ENCODE measurements at regions not wholly inside any gene's neighbourhood (a gene's known extent, or its start where the extent isn't known, plus 50 kb on each side); places are given as distances from the start of the nearest gene placed in this dataset.

GRCh38 chr7:65746398-65746669 lies 126.5 kb upstream of the VKORC1L1 start:
- H2BK12ac ChIP-seq (ENCODE audit: low read length in 2 of 2): no peak overlapping the region
- H3K4me1 ChIP-seq (ENCODE audit: control insufficient read depth, insufficient read depth, low read depth, low read length): peaks cover 12% of the 10 kb centered on the region
- no peak overlapping the region for H2BK15ac ChIP-seq (ENCODE audit: low read depth, poor library complexity, severe bottlenecking)
- no peak overlapping the region for H2AK5ac ChIP-seq (ENCODE audit: low read length, severe bottlenecking)
- WGBS: 92% methylated on average over 3 of the region's 3 CpGs
- H2BK120ac ChIP-seq (ENCODE audit: low read depth, low read length): no peak overlapping the region
- H2BK5ac ChIP-seq (ENCODE audit: low read depth, low read length, poor library complexity, severe bottlenecking): no peak overlapping the region
- no peaks in the 10 kb centered on the region for H3K36me3 ChIP-seq (ENCODE audit: control insufficient read depth in 1 of 2, insufficient read depth in 2 of 2, low read depth in 1 of 2, low read length in 2 of 2)
- H3K23ac ChIP-seq (ENCODE audit: low read length in 2 of 2): no peak overlapping the region
- DNase-seq: peak; percentile 20
- H3K9me3 ChIP-seq (ENCODE audit: control insufficient read depth, low read length): no peaks in the 10 kb centered on the region
- H3K27ac ChIP-seq (ENCODE audit: low read length, poor library complexity, severe bottlenecking): peak overlapping the region; percentile 89
- H3K4me3 ChIP-seq (ENCODE audit: insufficient read depth in 1 of 2, low read depth in 1 of 2, low read length in 2 of 2): no peak overlapping the region
- H3K14ac ChIP-seq (ENCODE audit: low read length in 2 of 2): no peak overlapping the region
- H3K79me1 ChIP-seq (replicated peaks; ENCODE audit: low read length, poor library complexity, severe bottlenecking): peaks cover 14% of the 10 kb centered on the region
- no peak overlapping the region for H4K8ac ChIP-seq (ENCODE audit: low read length)
- H3K27me3 ChIP-seq (ENCODE audit: control insufficient read depth in 1 of 2, insufficient read depth in 1 of 2, low read length in 2 of 2): no peaks in the 10 kb centered on the region
- no peak overlapping the region for H2AFZ ChIP-seq (ENCODE audit: low read depth, low read length)
- no peak overlapping the region for H3K4ac ChIP-seq (ENCODE audit: low read depth in 1 of 2, low read length in 2 of 2)
- no peak overlapping the region for H3K4me2 ChIP-seq (ENCODE audit: low read length, poor library complexity, severe bottlenecking)
- H3K18ac ChIP-seq (ENCODE audit: low read depth in 1 of 2, low read length in 2 of 2): no peak overlapping the region
- H4K91ac ChIP-seq (ENCODE audit: low read length): no peak overlapping the region
- peak overlapping the region; percentile 16 for H3K9ac ChIP-seq (ENCODE audit: low read length)

GRCh38 chr7:65749039-65749438 lies 123.8 kb upstream of the VKORC1L1 start:
- no peaks in the 10 kb centered on the region for H3K9me3 ChIP-seq (ENCODE audit: control insufficient read depth, low read length)
- no peak overlapping the region for H3K4me2 ChIP-seq (ENCODE audit: low read length, poor library complexity, severe bottlenecking)
- H2AFZ ChIP-seq (ENCODE audit: low read depth, low read length): no peak overlapping the region
- H2BK15ac ChIP-seq (ENCODE audit: low read depth, poor library complexity, severe bottlenecking): no peak overlapping the region
- H4K91ac ChIP-seq (ENCODE audit: low read length): no peak overlapping the region
- H2AK5ac ChIP-seq (ENCODE audit: low read length, severe bottlenecking): peak overlapping the region; percentile 59
- no peak overlapping the region for H3K4ac ChIP-seq (ENCODE audit: low read depth in 1 of 2, low read length in 2 of 2)
- H4K8ac ChIP-seq (ENCODE audit: low read length): no peak overlapping the region
- H3K18ac ChIP-seq (ENCODE audit: low read depth in 1 of 2, low read length in 2 of 2): no peak overlapping the region
- H3K4me3 ChIP-seq (ENCODE audit: insufficient read depth in 1 of 2, low read depth in 1 of 2, low read length in 2 of 2): no peak overlapping the region
- no peak overlapping the region for H2BK5ac ChIP-seq (ENCODE audit: low read depth, low read length, poor library complexity, severe bottlenecking)
- H3K9ac ChIP-seq (ENCODE audit: low read length): no peak overlapping the region
- no peak overlapping the region for H3K23ac ChIP-seq (ENCODE audit: low read length in 2 of 2)
- peaks cover 15% of the 10 kb centered on the region for H3K4me1 ChIP-seq (ENCODE audit: control insufficient read depth, insufficient read depth, low read depth, low read length)
- DNase-seq: no peak
- no peak overlapping the region for H2BK120ac ChIP-seq (ENCODE audit: low read depth, low read length)
- WGBS: 81% methylated on average over 2 of the region's 4 CpGs
- peaks cover 10% of the 10 kb centered on the region for H3K79me1 ChIP-seq (replicated peaks; ENCODE audit: low read length, poor library complexity, severe bottlenecking)
- H3K14ac ChIP-seq (ENCODE audit: low read length in 2 of 2): no peak overlapping the region
- H3K36me3 ChIP-seq (ENCODE audit: control insufficient read depth in 1 of 2, insufficient read depth in 2 of 2, low read depth in 1 of 2, low read length in 2 of 2): peaks cover 0 to 10% of the 10 kb centered on the region in 2 experiments
- no peaks in the 10 kb centered on the region for H3K27me3 ChIP-seq (ENCODE audit: control insufficient read depth in 1 of 2, insufficient read depth in 1 of 2, low read length in 2 of 2)
- H2BK12ac ChIP-seq (ENCODE audit: low read length in 2 of 2): no peak overlapping the region
- H3K27ac ChIP-seq (ENCODE audit: low read length, poor library complexity, severe bottlenecking): no peak overlapping the region

- no peak overlapping the region for H2BK15ac ChIP-seq (ENCODE audit: low read depth, poor library complexity, severe bottlenecking)
- H2AFZ ChIP-seq (ENCODE audit: low read depth, low read length): no peak overlapping the region
- H2BK5ac ChIP-seq (ENCODE audit: low read depth, low read length, poor library complexity, severe bottlenecking): no peak overlapping the region
- no peak overlapping the region for H3K4me2 ChIP-seq (ENCODE audit: low read length, poor library complexity, severe bottlenecking)
- no peak overlapping the region for H2BK12ac ChIP-seq (ENCODE audit: low read length in 2 of 2)
- H4K8ac ChIP-seq (ENCODE audit: low read length): peak overlapping the region; percentile 77
- H3K4me1 ChIP-seq (ENCODE audit: control insufficient read depth, insufficient read depth, low read depth, low read length): peaks cover 13% of the 10 kb centered on the region
- no peak overlapping the region for H3K23ac ChIP-seq (ENCODE audit: low read length in 2 of 2)
- no peak overlapping the region for H3K14ac ChIP-seq (ENCODE audit: low read length in 2 of 2)
- H2BK120ac ChIP-seq (ENCODE audit: low read depth, low read length): no peak overlapping the region
- H3K18ac ChIP-seq (ENCODE audit: low read depth in 1 of 2, low read length in 2 of 2): no peak overlapping the region
- no peak overlapping the region for H3K27ac ChIP-seq (ENCODE audit: low read length, poor library complexity, severe bottlenecking)
- no peak overlapping the region for H3K4ac ChIP-seq (ENCODE audit: low read depth in 1 of 2, low read length in 2 of 2)
- H2AK5ac ChIP-seq (ENCODE audit: low read length, severe bottlenecking): peak overlapping the region; percentile 51
- H3K9ac ChIP-seq (ENCODE audit: low read length): peak overlapping the region; percentile 99
- WGBS: over 99% methylated on average over 12 of the region's 12 CpGs
- peak overlapping the region in 1 of 2 experiments; percentile 89 for H3K4me3 ChIP-seq (ENCODE audit: insufficient read depth in 1 of 2, low read depth in 1 of 2, low read length in 2 of 2)
- no peak overlapping the region for H4K91ac ChIP-seq (ENCODE audit: low read length)
- peaks cover 1 to 14% of the 10 kb centered on the region in 2 experiments for H3K36me3 ChIP-seq (ENCODE audit: control insufficient read depth in 1 of 2, insufficient read depth in 2 of 2, low read depth in 1 of 2, low read length in 2 of 2)
- no peaks in the 10 kb centered on the region for H3K9me3 ChIP-seq (ENCODE audit: control insufficient read depth, low read length)
- DNase-seq: no peak
- peaks cover 8% of the 10 kb centered on the region for H3K79me1 ChIP-seq (replicated peaks; ENCODE audit: low read length, poor library complexity, severe bottlenecking)
- no peaks in the 10 kb centered on the region for H3K27me3 ChIP-seq (ENCODE audit: control insufficient read depth in 1 of 2, insufficient read depth in 1 of 2, low read length in 2 of 2)
These were observed 123.4 kb upstream of the VKORC1L1 start for GRCh38 chr7:65749518-65749917.

- Histone ChIP-seq H3K27me3 (ENCODE audit: control insufficient read depth in 1 of 2, insufficient read depth in 1 of 2, low read length in 2 of 2) (no peaks in the 10 kb centered on the region), H3K4ac (ENCODE audit: low read depth in 1 of 2, low read length in 2 of 2) (peak overlapping the region; percentile 35 to 85), H3K4me3 (ENCODE audit: insufficient read depth in 1 of 2, low read depth in 1 of 2, low read length in 2 of 2) (peak overlapping the region; percentile 89 to 90), H3K27ac (ENCODE audit: low read length, poor library complexity, severe bottlenecking) (peak overlapping the region; percentile 90), H2BK15ac (ENCODE audit: low read depth, poor library complexity, severe bottlenecking) (peak overlapping the region; percentile 33), H3K14ac (ENCODE audit: low read length in 2 of 2) (peak overlapping the region in 1 of 2 experiments; percentile 100), H3K18ac (ENCODE audit: low read depth in 1 of 2, low read length in 2 of 2) (peak overlapping the region; percentile 96 to 97), H4K8ac (ENCODE audit: low read length) (peak overlapping the region; percentile 98), H2AK5ac (ENCODE audit: low read length, severe bottlenecking) (no peak overlapping the region), H3K23ac (ENCODE audit: low read length in 2 of 2) (peak overlapping the region in 1 of 2 experiments; percentile 97), H3K36me3 (ENCODE audit: control insufficient read depth in 1 of 2, insufficient read depth in 2 of 2, low read depth in 1 of 2, low read length in 2 of 2) (peaks cover 3 to 23% of the 10 kb centered on the region in 2 experiments), H2BK5ac (ENCODE audit: low read depth, low read length, poor library complexity, severe bottlenecking) (peak overlapping the region; percentile 85), H3K79me1 (replicated peaks; ENCODE audit: low read length, poor library complexity, severe bottlenecking) (peaks cover 9% of the 10 kb centered on the region), H3K4me1 (ENCODE audit: control insufficient read depth, insufficient read depth, low read depth, low read length) (peaks cover 11% of the 10 kb centered on the region), H2BK120ac (ENCODE audit: low read depth, low read length) (peak overlapping the region; percentile 86), H4K91ac (ENCODE audit: low read length) (peak overlapping the region; percentile 97), H3K9ac (ENCODE audit: low read length) (peak overlapping the region; percentile 99), H3K9me3 (ENCODE audit: control insufficient read depth, low read length) (no peaks in the 10 kb centered on the region), H2AFZ (ENCODE audit: low read depth, low read length) (peak overlapping the region; percentile 100), H2BK12ac (ENCODE audit: low read length in 2 of 2) (peak overlapping the region in 1 of 2 experiments; percentile 96), H3K4me2 (ENCODE audit: low read length, poor library complexity, severe bottlenecking) (peak overlapping the region; percentile 69)
- under 1% methylated on average over 57 of the region's 69 CpGs for WGBS
- DNase-seq: peak; percentile 93
These were observed 122.1 kb upstream of the VKORC1L1 start for GRCh38 chr7:65750511-65751344.
